SK-N-MC (cell line): ENCODE measurements at regions not wholly inside any gene's neighbourhood (a gene's known extent, or its start where the extent isn't known, plus 50 kb on each side); places are given as distances from the start of the nearest gene placed in this dataset.

Source experiments
- EZH2 ChIP-seq: fragments of 200-600 bp; sonication (generic); IDR thresholded peaks from one replicate; pipeline ENCODE4 v1.6.1; 2017; ENCODE audit warnings: antibody characterized with exemption
- FOXP2 ChIP-seq: optimal IDR thresholded peaks from 2 replicates; pipeline ENCODE3; 2011; ENCODE audit warnings: mild to moderate bottlenecking, moderate library complexity; ENCODE audit not compliant: insufficient read depth; ENCODE audit errors: extremely low read length, control extremely low read depth
- POLR2AphosphoS5 ChIP-seq: IDR thresholded peaks from 2 replicates; pipeline ENCODE4 v1.6.1; 2012; ENCODE audit warnings: mild to moderate bottlenecking, low read depth, low read length, borderline replicate concordance

DNA sequence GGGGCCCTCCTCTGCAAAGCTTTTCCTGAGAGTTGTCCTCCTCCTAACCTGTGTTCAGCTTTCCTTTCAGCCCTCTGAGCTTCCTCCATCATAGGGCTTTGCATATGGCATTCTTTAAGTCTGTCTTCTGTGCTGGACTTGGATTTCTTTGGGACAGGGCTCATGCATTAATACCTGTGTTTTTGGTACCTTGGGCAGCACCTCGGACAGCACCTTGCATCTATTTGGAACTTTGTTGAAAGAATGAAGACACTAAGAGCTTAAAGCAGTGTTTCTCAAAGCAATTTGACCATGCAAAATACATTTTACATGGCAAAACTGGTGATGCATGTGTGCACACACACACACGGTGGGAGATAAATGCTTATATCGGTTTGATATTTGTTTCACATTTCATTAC is 115.0 kb upstream of the SRRM4 start:
- TF ChIP-seq POLR2AphosphoS5 (no peak), EZH2 (no peak), FOXP2 (no peak)
